Heart left ventricle (tissue), 16 donors: ENCODE measurements at regions not wholly inside any gene's neighbourhood (a gene's known extent, or its start where the extent isn't known, plus 50 kb on each side); places are given as distances from the start of the nearest gene placed in this dataset.

Experiments used
- ATAC-seq, 4 donors: fragments of 200-7000 bp; cut with Tn5 transposase; one replicate each; pipeline ENCODE4 v1.9.1; 2020 to 2022; ENCODE audit warnings: moderate library complexity in 4 of 4, mild to moderate bottlenecking in 3 of 4, moderate number of reproducible peaks in 1 of 4
- DNase-seq, 5 donors: peaks; one replicate each; pipeline ENCODE4 v3.0.0-alpha.2; 2020
- H3K27ac ChIP-seq, 12 donors: fragments of 200-600 bp; sonication (generic) in 4 of 12; one replicate each; pipeline versions ENCODE4 v1.5.0 to v1.8.0; 2016 to 2022; ENCODE audit warnings: mild to moderate bottlenecking in 2 of 12
- H3K27me3 ChIP-seq, 9 donors: fragments of 200-600 bp; sonication (generic) in 2 of 9; one replicate each; pipeline versions ENCODE4 v1.5.1 to v1.8.0; 2016 to 2022; ENCODE audit warnings: mild to moderate bottlenecking in 3 of 9
- H3K36me3 ChIP-seq, 9 donors: fragments of 200-600 bp; sonication (generic) in 2 of 9; one replicate each; pipeline versions ENCODE4 v1.5.0 to v1.8.0; 2018 to 2022; ENCODE audit warnings: mild to moderate bottlenecking in 2 of 9
- H3K4me1 ChIP-seq, 12 donors: fragments of 200-600 bp; sonication (generic) in 4 of 12; one replicate each; pipeline versions ENCODE4 v1.5.0 to v1.8.0; 2016 to 2022; ENCODE audit warnings: mild to moderate bottlenecking in 3 of 12
- H3K4me3 ChIP-seq, 12 donors: fragments of 200-600 bp; sonication (generic) in 4 of 12; one replicate each; pipeline versions ENCODE4 v1.5.0 to v1.8.0; 2017 to 2022; ENCODE audit warnings: mild to moderate bottlenecking in 9 of 12, moderate library complexity in 4 of 12
- H3K9me3 ChIP-seq, 12 donors: fragments of 200-600 bp; sonication (generic) in 4 of 12; one replicate each; pipeline versions ENCODE4 v1.5.0 to v1.8.0; 2016 to 2022; ENCODE audit warnings: mild to moderate bottlenecking in 1 of 12
- POLR2A ChIP-seq, 2 donors: fragments of 450-650 bp; IDR thresholded peaks; one replicate each; pipeline ENCODE4 v1.6.1; 2017; ENCODE audit warnings: antibody characterized with exemption in 2 of 2, mild to moderate bottlenecking in 2 of 2, moderate library complexity in 2 of 2
- WGBS, 4 donors: extraction: QIAGEN DNeasy Blood & Tissue Kit in 2 of 4; methylation state at CpG; one replicate each; pipeline versions ENCODE4 v1.1.5 to v1.1.7; 2013 to 2018; 5-methylcytosine and 5-hydroxymethylcytosine counted together
- intact Hi-C, 10 donors: fragments of 100-400 bp; cut with DNase I; formaldehyde crosslinking; loops; one replicate each; pipeline versions ENCODE4 v1.11.1 to v1.14.2; 2022
- TF ChIP-seq, protein P1 (sequence below), 12 donors: fragments of 200-600 bp; sonication (generic) in 4 of 12; IDR thresholded peaks; one replicate each; pipeline versions ENCODE4 v1.5.0 to v1.8.0; 2018 to 2022; ENCODE audit warnings: antibody characterized with exemption in 12 of 12, mild to moderate bottlenecking in 5 of 12
- donor health status: ischemic (EF 13 %, LVEDD 7.1; RV severe dilation, severe dysfunction).
- donor health status: healthy with polysubstance abuse.
- donor health status: DM: no; HTN: yes; CAD: no.
- donor health status: DM: no; HTN: no; CAD: no.
- donor health status: ischemic (EF 25% LVEDD 6.9; RV normal size, moderate dysfunction).
- donor health status: ischemic (EF 25% LVEDD 5.7; RV mildly dilated, moderate dysfunction).
- donor health status: healthy.
- donor health status: DM: yes; HTN: yes; CAD: no.
- donor health status: ischemic (EF 35%, LVEDD 5.7; RV mildly dilated, moderate dysfunction).
- donor health status: nonischemic (EF 11% LVEDD 7.7; RV severe dilation, severe dysfunction).
- donor health status: DM: yes; HTN: yes; CAD: no.
- donor health status: PGD.
- donor health status: ischemic (EF 29% LVEDD 5.4; RV normal size, mild dysfunction).
- donor health status: nonischemic (EF 23%, LVEDD 6.1; RV moderate dilation, normal function).

GRCh38 chrX:22689290-22689689, 310.5 kb upstream of the DDX53 start:
- Histone ChIP-seq H3K27ac (no peak overlapping the region), H3K36me3 (no peaks in the 10 kb centered on the region), H3K4me1 (no peaks in the 10 kb centered on the region), H3K4me3 (no peak overlapping the region), H3K27me3 (no peaks in the 10 kb centered on the region), H3K9me3 (no peaks in the 10 kb centered on the region)
- TF ChIP-seq, protein P1, sequence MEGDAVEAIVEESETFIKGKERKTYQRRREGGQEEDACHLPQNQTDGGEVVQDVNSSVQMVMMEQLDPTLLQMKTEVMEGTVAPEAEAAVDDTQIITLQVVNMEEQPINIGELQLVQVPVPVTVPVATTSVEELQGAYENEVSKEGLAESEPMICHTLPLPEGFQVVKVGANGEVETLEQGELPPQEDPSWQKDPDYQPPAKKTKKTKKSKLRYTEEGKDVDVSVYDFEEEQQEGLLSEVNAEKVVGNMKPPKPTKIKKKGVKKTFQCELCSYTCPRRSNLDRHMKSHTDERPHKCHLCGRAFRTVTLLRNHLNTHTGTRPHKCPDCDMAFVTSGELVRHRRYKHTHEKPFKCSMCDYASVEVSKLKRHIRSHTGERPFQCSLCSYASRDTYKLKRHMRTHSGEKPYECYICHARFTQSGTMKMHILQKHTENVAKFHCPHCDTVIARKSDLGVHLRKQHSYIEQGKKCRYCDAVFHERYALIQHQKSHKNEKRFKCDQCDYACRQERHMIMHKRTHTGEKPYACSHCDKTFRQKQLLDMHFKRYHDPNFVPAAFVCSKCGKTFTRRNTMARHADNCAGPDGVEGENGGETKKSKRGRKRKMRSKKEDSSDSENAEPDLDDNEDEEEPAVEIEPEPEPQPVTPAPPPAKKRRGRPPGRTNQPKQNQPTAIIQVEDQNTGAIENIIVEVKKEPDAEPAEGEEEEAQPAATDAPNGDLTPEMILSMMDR (IDR thresholded peaks at IDR 0.05), result no peak
- ATAC-seq (no peak), DNase-seq (no peak)
- intact Hi-C loops, result no loop called here

DNA sequence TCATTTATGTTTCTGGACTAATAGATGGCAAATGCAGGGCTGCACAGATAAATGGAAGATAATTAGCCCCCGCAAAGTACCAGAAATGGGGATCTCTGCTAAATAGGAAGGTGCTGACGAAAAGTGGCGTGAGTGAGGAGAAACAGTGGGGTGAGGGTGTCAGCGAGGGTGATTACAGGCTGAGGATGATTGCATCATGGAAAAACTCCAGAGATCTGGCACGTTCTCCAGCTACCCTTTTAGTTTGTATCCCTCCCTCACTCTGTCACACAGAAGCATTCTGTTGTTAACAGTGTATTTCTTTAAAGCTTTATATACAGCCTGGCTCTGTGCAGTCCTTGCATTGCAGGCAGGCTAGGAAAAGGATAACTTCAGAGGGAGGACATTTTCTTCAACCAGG, 309.6 kb upstream of the DDX53 start:
- ATAC-seq (peak in 3 of 4 donors; percentile 53 to 58 (median 58)), DNase-seq (peak in 1 of 5 donors; percentile 5)

DNA sequence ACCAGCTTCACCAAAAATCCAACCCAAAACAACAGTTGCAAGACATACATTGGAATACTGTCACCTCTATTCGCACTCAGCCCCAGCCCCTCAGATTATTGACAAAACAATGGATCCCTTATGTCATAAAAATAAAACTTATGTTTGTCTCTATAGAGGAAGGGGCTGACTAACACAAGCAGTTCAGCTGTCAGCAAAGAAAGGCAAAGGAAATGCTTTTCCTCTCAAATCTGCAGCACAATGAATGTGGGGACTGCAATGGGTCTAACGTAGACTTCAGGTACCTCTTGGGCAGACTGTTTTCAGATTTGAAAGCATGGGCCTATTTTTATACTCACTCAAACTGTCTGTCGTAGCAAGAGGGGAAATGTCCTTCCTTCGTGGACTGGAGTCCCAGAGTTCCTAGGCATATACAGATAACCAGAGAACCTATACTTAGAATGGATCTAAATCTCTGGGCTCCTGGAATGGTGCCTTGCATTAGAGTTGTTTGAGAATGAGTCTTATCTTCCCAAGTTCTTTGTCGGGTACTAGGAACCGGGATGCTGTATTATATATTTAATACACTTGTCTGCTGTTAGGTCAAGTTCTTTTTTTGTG, 307.7 kb upstream of the DDX53 start:
- TF ChIP-seq, protein P1 (IDR thresholded peaks at IDR 0.05), result no peak
- no peak for TF ChIP-seq POLR2A (IDR thresholded peaks at IDR 0.05)

More for the DNA sequence above, 309.6 kb upstream of the DDX53 start:
- no peaks in the 10 kb centered on the region for H3K36me3 ChIP-seq
- TF ChIP-seq, protein P1 (IDR thresholded peaks at IDR 0.05), result no peak
- TF ChIP-seq POLR2A (IDR thresholded peaks at IDR 0.05), result no peak
- H3K27me3 ChIP-seq, result no peaks in the 10 kb centered on the region
- intact Hi-C loops, result no loop called here
- no peaks in the 10 kb centered on the region for H3K4me1 ChIP-seq
- 32 to 47% (median 38%) methylated on average over 5 of the region's 5 CpGs for WGBS, 4 donors
- no peaks in the 10 kb centered on the region for H3K9me3 ChIP-seq
- H3K27ac ChIP-seq, result no peak overlapping the region
- H3K4me3 ChIP-seq, result no peak overlapping the region

GRCh38 chrX:22698151-22698550, 301.6 kb upstream of the DDX53 start:
- Histone ChIP-seq H3K36me3 (no peaks in the 10 kb centered on the region), H3K27ac (no peak overlapping the region), H3K9me3 (no peaks in the 10 kb centered on the region), H3K27me3 (no peaks in the 10 kb centered on the region), H3K4me3 (no peak overlapping the region), H3K4me1 (no peaks in the 10 kb centered on the region)
- intact Hi-C loops, result no loop called here
- no peak for TF ChIP-seq POLR2A (IDR thresholded peaks at IDR 0.05)
- TF ChIP-seq, protein P1 (IDR thresholded peaks at IDR 0.05), result no peak
- DNase-seq (no peak), ATAC-seq (no peak)

More for the DNA sequence above, 307.7 kb upstream of the DDX53 start:
- H3K36me3 ChIP-seq, result no peaks in the 10 kb centered on the region
- intact Hi-C loops, result no loop called here
- ATAC-seq (peak in 2 of 4 donors; percentile 63 to 64), DNase-seq (no peak)
- no peak overlapping the region for H3K4me3 ChIP-seq
- no peaks in the 10 kb centered on the region for H3K4me1 ChIP-seq
- H3K27me3 ChIP-seq, result no peaks in the 10 kb centered on the region
- H3K27ac ChIP-seq, result no peak overlapping the region
- 27 to 56% (median 40%) methylated on average over 6 of the region's 6 CpGs for WGBS, 4 donors
- H3K9me3 ChIP-seq, result no peaks in the 10 kb centered on the region
